Right lobe of liver (tissue), 4 donors: ENCODE measurements at regions not wholly inside any gene's neighbourhood (a gene's known extent, or its start where the extent isn't known, plus 50 kb on each side); places are given as distances from the start of the nearest gene placed in this dataset.

Experiments
- CTCF ChIP-seq, 4 donors: fragments of 200-600 bp in 3 of 4; fragments of 450-650 bp in 1 of 4; IDR thresholded peaks; one replicate each; pipeline versions ENCODE4 v1.5.1 to v1.8.0; 2016 to 2022; ENCODE audit warnings: antibody characterized with exemption in 4 of 4, mild to moderate bottlenecking in 2 of 4
- POLR2A ChIP-seq: fragments of 450-650 bp; IDR thresholded peaks from one replicate; pipeline ENCODE4 v1.6.1; 2017; ENCODE audit warnings: antibody characterized with exemption, mild to moderate bottlenecking
- donor health status: DM: no; HTN: no; CAD: no.
- donor health status: DM: no; HTN: no; CAD: no.
- donor health status: DM: no; HTN: yes; CAD: no.

- TF ChIP-seq CTCF (IDR thresholded peaks at IDR 0.05) (no peak), POLR2A (no peak)
Measured at GRCh38 chr2:219723311-219723710, 95.9 kb downstream of the SLC4A3 start.
